IMR-90 (cell line): ENCODE measurements at regions not wholly inside any gene's neighbourhood (a gene's known extent, or its start where the extent isn't known, plus 50 kb on each side); places are given as distances from the start of the nearest gene placed in this dataset.
"Not testable (repeated sequence)": the region's sequence is repeated elsewhere in the genome, so short reads cannot be mapped to it uniquely, and the experiment has no call there.

Experiments used
- ATAC-seq: fragments of 200-7000 bp; cut with Tn5 transposase; 2 replicates; pipeline ENCODE4 v1.9.1; 2020; ENCODE audit warnings: low read depth, mild to moderate bottlenecking, moderate library complexity
- BruUV-seq: library from RNA; stranded (reverse); fragments of 400-500 nt; replicated peaks from 2 replicates; lab custom pipeline; 2021; lab: Mats Ljungman, UMichigan
- CTCF ChIA-PET: fragments of 300-600 bp; formaldehyde crosslinking; extraction: SDS; loops from one replicate; lab custom pipeline; 2021; ENCODE audit warnings: antibody characterized with exemption; lab: Yijun Ruan, JAX
- POLR2A ChIA-PET: fragments of 300-600 bp; sonication (Branson Sonifier 250); formaldehyde crosslinking; loops from one replicate; lab custom pipeline; 2022; ENCODE audit warnings: antibody characterized with exemption; ENCODE audit not compliant: unreplicated experiment; lab: Charles Lee
- DNase-seq: peaks from one replicate; pipeline ENCODE4 v3.0.0; 2013
- H2AFZ ChIP-seq: replicated peaks from 2 replicates; pipeline ENCODE3; 2013; ENCODE audit warnings: low read length, mild to moderate bottlenecking; ENCODE audit not compliant: poor library complexity
- H2AK5ac ChIP-seq: 2 replicates; pipeline ENCODE4 v1.6.1; 2013; ENCODE audit warnings: low read depth, low read length, inconsistent platforms
- H2AK9ac ChIP-seq: replicated peaks from 2 replicates; pipeline ENCODE3; 2013; ENCODE audit warnings: mild to moderate bottlenecking, low read depth, low read length, moderate library complexity; ENCODE audit not compliant: poor library complexity
- H2BK120ac ChIP-seq: 2 replicates; pipeline ENCODE4 v1.6.1; 2013; ENCODE audit warnings: low read depth, low read length, inconsistent platforms
- H2BK15ac ChIP-seq: 3 replicates; pipeline ENCODE4 v1.6.1; 2013; ENCODE audit warnings: low read depth, low read length, inconsistent platforms
- H2BK20ac ChIP-seq: 2 replicates; pipeline ENCODE4 v1.6.1; 2013; ENCODE audit warnings: low read depth, mild to moderate bottlenecking, inconsistent platforms, low read length, moderate library complexity
- H2BK5ac ChIP-seq: 2 replicates; pipeline ENCODE4 v1.6.1; 2013; ENCODE audit warnings: mild to moderate bottlenecking, low read depth, low read length, inconsistent platforms; ENCODE audit not compliant: poor library complexity, severe bottlenecking
- H3K14ac ChIP-seq: replicated peaks from 2 replicates; pipeline ENCODE4 v1.6.1; 2013; ENCODE audit warnings: low read depth, low read length, inconsistent platforms
- H3K18ac ChIP-seq: 2 replicates; pipeline ENCODE4 v1.6.1; 2013; ENCODE audit warnings: low read depth, low read length, control low read depth
- H3K23ac ChIP-seq: 2 replicates; pipeline ENCODE4 v1.6.1; 2013; ENCODE audit warnings: low read depth, low read length, inconsistent platforms
- H3K27ac ChIP-seq: 2 replicates; pipeline ENCODE4 v1.5.1; 2013; ENCODE audit warnings: mild to moderate bottlenecking, control low read depth, low read length; ENCODE audit not compliant: insufficient read depth
- H3K27me3 ChIP-seq: 2 replicates; pipeline ENCODE4 v1.6.1; 2013; ENCODE audit warnings: low read length; ENCODE audit not compliant: control insufficient read depth, insufficient read depth
- H3K36me3 ChIP-seq: 2 replicates; pipeline ENCODE4 v1.6.1; 2013; ENCODE audit warnings: low read length, mixed read lengths; ENCODE audit not compliant: control insufficient read depth, insufficient read depth
- H3K4ac ChIP-seq: 2 replicates; pipeline ENCODE4 v1.6.1; 2013; ENCODE audit warnings: low read depth, low read length, inconsistent platforms
- H3K4me1 ChIP-seq: 2 replicates; pipeline ENCODE4 v1.6.1; 2013; ENCODE audit warnings: low read length, mixed read lengths; ENCODE audit not compliant: control insufficient read depth, insufficient read depth
- H3K4me2 ChIP-seq: 2 replicates; pipeline ENCODE4 v1.6.1; 2013; ENCODE audit warnings: low read depth, mild to moderate bottlenecking, control low read depth, low read length, moderate library complexity
- H3K4me3 ChIP-seq: 2 replicates; pipeline ENCODE4 v1.5.1; 2013; ENCODE audit warnings: low read depth, mild to moderate bottlenecking, control low read depth, low read length, moderate library complexity; ENCODE audit not compliant: insufficient read depth
- H3K56ac ChIP-seq: 2 replicates; pipeline ENCODE4 v1.6.1; 2013; ENCODE audit warnings: low read length, inconsistent platforms; ENCODE audit not compliant: insufficient read depth; ENCODE audit errors: extremely low read depth
- H3K79me1 ChIP-seq, 2 experiments: 2 replicates each; pipeline ENCODE4 v1.6.1; 2013; ENCODE audit warnings: low read length in 2 of 2, inconsistent platforms in 1 of 2, low read depth in 1 of 2
- H3K9ac ChIP-seq: 2 replicates; pipeline ENCODE4 v1.6.1; 2013; ENCODE audit warnings: low read depth, low read length, control low read depth
- H3K9me1 ChIP-seq: 2 replicates; pipeline ENCODE4 v1.6.1; 2013; ENCODE audit warnings: low read length, inconsistent platforms; ENCODE audit not compliant: insufficient read depth
- H3K9me3 ChIP-seq: 2 replicates; pipeline ENCODE4 v1.6.1; 2013; ENCODE audit warnings: low read length; ENCODE audit not compliant: control insufficient read depth, insufficient read depth
- H4K20me1 ChIP-seq: 2 replicates; pipeline ENCODE4 v1.6.1; 2013; ENCODE audit warnings: low read length, inconsistent platforms; ENCODE audit not compliant: insufficient read depth
- H4K5ac ChIP-seq: 2 replicates; pipeline ENCODE4 v1.6.1; 2013; ENCODE audit warnings: mild to moderate bottlenecking, low read depth, low read length, control low read depth
- H4K8ac ChIP-seq, 2 experiments: 2 replicates each; pipeline ENCODE4 v1.6.1; 2013; ENCODE audit warnings: low read depth in 2 of 2, low read length in 2 of 2, control low read depth in 1 of 2, inconsistent platforms in 1 of 2
- H4K91ac ChIP-seq: 2 replicates; pipeline ENCODE4 v1.6.1; 2013; ENCODE audit warnings: low read depth, low read length, inconsistent platforms; ENCODE audit not compliant: insufficient read depth
- CEBPB ChIP-seq: IDR thresholded peaks from 2 replicates; pipeline ENCODE4 v1.6.1; 2012; ENCODE audit warnings: low read depth, low read length, improper control_type of control experiment
- SMC3 ChIP-seq: fragments of 150-350 bp; IDR thresholded peaks from 2 replicates; pipeline ENCODE4 v1.6.1; 2016; ENCODE audit warnings: low read depth, mild to moderate bottlenecking, antibody characterized with exemption, low read length, moderate library complexity
- WGBS, 2 experiments: methylation state at CpG; one replicate each; pipeline versions ENCODE4 v1.1.5 to v1.1.7; 2013; ENCODE audit warnings: missing lambda C conversion rate in 2 of 2; ENCODE audit not compliant: insufficient read length in 1 of 2; ENCODE audit errors: extremely low coverage in 2 of 2; 5-methylcytosine and 5-hydroxymethylcytosine counted together
- dilution Hi-C: fragments of 300-500 bp; cut with HindIII; formaldehyde crosslinking; loops from one replicate; pipeline ENCODE4 v1.14.3; 2018; ENCODE audit warnings: low sequenced_read_pairs; ENCODE audit not compliant: unreplicated experiment
- in situ Hi-C: fragments of 300-500 bp; cut with MboI; formaldehyde crosslinking; loops from 3 replicates; pipeline ENCODE4 v1.14.3; 2019; ENCODE audit warnings: low sequenced_read_pairs, inconsistent platforms, mixed read lengths
- intact Hi-C: fragments of 100-400 bp; cut with micrococcal nuclease; formaldehyde crosslinking; loops from 2 replicates; pipeline ENCODE4 v1.10.0; 2022

DNA sequence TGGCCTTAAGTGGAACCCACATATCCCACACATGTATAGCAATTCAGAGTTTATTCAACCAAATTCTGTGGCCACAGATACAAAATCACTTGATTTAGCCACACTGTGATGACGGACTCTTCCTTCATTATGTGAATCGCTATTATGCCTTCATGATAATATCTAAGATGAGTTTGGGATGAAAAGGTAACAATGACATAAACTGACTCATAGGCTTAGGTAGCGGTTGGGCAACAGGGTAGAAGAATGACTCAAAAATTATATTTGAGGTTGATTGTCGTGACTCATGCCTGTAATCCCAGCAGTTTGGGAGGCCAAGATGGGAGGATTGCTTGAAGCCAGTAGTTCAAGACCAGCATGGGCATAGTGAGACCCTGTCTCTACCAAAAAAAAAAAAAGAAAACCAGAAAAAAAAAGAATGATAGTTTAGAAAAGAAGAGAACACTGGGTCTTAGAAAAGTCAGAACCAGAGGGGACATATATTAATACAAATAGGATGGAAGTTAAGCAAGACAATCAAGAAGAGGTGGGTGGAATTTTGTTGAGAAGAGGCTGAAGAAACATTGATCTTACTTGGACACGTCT is 70.4 kb upstream of the USP9X start:
- Histone ChIP-seq H2AK5ac (no peak overlapping the region), H3K27ac (no peak overlapping the region), H2BK120ac (no peak overlapping the region), H2AFZ (no peak overlapping the region), H2AK9ac (no peak overlapping the region), H3K4ac (no peak overlapping the region), H3K9ac (no peak overlapping the region), H3K4me3 (no peak overlapping the region), H4K20me1 (no peaks in the 10 kb centered on the region), H3K79me1 (no peaks in the 10 kb centered on the region), H3K9me3 (no peaks in the 10 kb centered on the region), H3K18ac (no peak overlapping the region), H4K8ac (no peak overlapping the region), H3K23ac (no peak overlapping the region), H2BK20ac (no peak overlapping the region), H3K9me1 (0 out of 2 replicates have a peak, but pooled peaks cover 2% of the 10 kb centered on the region), H3K36me3 (no peaks in the 10 kb centered on the region), H2BK15ac (no peak overlapping the region), H3K27me3 (peaks cover 2% of the 10 kb centered on the region; the same call in 1 of the 2 replicates), H3K4me1 (peaks cover 1% of the 10 kb centered on the region; the same call in 1 of the 2 replicates), H3K4me2 (no peak overlapping the region), H4K5ac (no peak overlapping the region), H3K56ac (no peak overlapping the region), H2BK5ac (no peak overlapping the region), H4K91ac (no peak overlapping the region), H3K14ac (no peak overlapping the region)
- peak; percentile 45 for DNase-seq
- intact Hi-C loops, result no loop called here
- CTCF ChIA-PET, result no interaction called here
- TF ChIP-seq SMC3, result no peak
- TF ChIP-seq CEBPB, result peak; percentile 73
- in situ Hi-C loops, result no loop called here
- BruUV-seq, result no TSS peak
- dilution Hi-C loops, result no loop called here
- WGBS, 2 experiments, result no CpG with 5 or more reads among the region's 5 CpGs
- POLR2A ChIA-PET, result no interaction called here
- ATAC-seq, result no peak

DNA sequence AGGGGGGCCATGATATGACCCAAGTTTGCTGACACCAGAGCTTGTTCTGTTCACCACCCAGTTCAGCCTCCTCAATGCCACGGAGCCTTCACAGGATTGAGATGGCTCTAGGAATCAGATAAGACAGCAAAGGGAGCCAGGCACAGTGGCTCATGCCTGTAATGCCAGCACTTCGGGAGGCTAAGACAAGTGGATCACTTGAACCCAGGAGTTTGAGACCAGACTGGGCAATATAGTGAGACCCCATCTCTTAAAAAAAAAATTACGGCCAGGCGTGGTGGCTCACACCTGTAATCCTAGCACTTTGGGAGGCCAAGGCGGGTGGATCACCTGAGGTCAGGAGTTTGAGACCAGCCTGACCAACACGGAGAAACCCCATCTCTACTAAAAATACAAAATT is 67.5 kb upstream of the USP9X start:
- H3K23ac ChIP-seq, H3K4me2 ChIP-seq, H3K27me3 ChIP-seq, H3K14ac ChIP-seq, POLR2A ChIA-PET, H3K4ac ChIP-seq, H3K36me3 ChIP-seq, H4K20me1 ChIP-seq, BruUV-seq, H3K9me1 ChIP-seq, dilution Hi-C loops, H4K5ac ChIP-seq, H2AK5ac ChIP-seq, H3K4me1 ChIP-seq, H4K8ac ChIP-seq, H3K56ac ChIP-seq, H2AFZ ChIP-seq, H3K9me3 ChIP-seq, H2BK5ac ChIP-seq, in situ Hi-C loops, H2AK9ac ChIP-seq, H3K79me1 ChIP-seq, CTCF ChIA-PET, intact Hi-C loops, H3K4me3 ChIP-seq, H4K91ac ChIP-seq, H2BK120ac ChIP-seq, ATAC-seq, H3K18ac ChIP-seq, DNase-seq, H2BK20ac ChIP-seq, H3K27ac ChIP-seq, H3K9ac ChIP-seq, H2BK15ac ChIP-seq: not testable (repeated sequence)
- WGBS, 2 experiments, result 83% methylated on average over 1 of the region's 6 CpGs; no CpG with 5 or more reads in 1 of the 2 experiments
